BLaER1 treated with 17β-estradiol and CSF1 and Interleukin-3, amounts not matched to agents 10 nM and 100 nM (cell line): ENCODE measurements at regions not wholly inside any gene's neighbourhood (a gene's known extent, or its start where the extent isn't known, plus 50 kb on each side); places are given as distances from the start of the nearest gene placed in this dataset.

Experiments
- H3K27ac ChIP-seq, 11 experiments: shearing (Covaris generic); formaldehyde crosslinking; 2 replicates each; pipeline ENCODE4 v1.8.1; 2022
- H3K27me3 ChIP-seq, 11 experiments: shearing (Covaris generic); formaldehyde crosslinking; 2 replicates each; pipeline ENCODE4 v1.8.1; 2022
- H3K36me3 ChIP-seq, 11 experiments: shearing (Covaris generic); formaldehyde crosslinking; 2 replicates each; pipeline ENCODE4 v1.8.1; 2022
- H3K4me1 ChIP-seq, 10 experiments: shearing (Covaris generic); formaldehyde crosslinking; 2 replicates each; pipeline ENCODE4 v1.8.1; 2022
- H3K4me2 ChIP-seq, 11 experiments: shearing (Covaris generic); formaldehyde crosslinking; 2 replicates each; pipeline ENCODE4 v1.8.1; 2022
- H3K4me3 ChIP-seq, 10 experiments: shearing (Covaris generic); formaldehyde crosslinking; 2 replicates each; pipeline ENCODE4 v1.8.1; 2022
- H3K9ac ChIP-seq, 11 experiments: shearing (Covaris generic); formaldehyde crosslinking; 2 replicates each; pipeline ENCODE4 v1.8.1; 2022
- H3K9me3 ChIP-seq, 11 experiments: shearing (Covaris generic); formaldehyde crosslinking; replicated peaks in 1 of 11; 2 replicates each; pipeline ENCODE4 v1.8.1; 2022
- H4K20me1 ChIP-seq, 11 experiments: shearing (Covaris generic); formaldehyde crosslinking; 2 replicates each; pipeline ENCODE4 v1.8.1; 2022
- Cebpa-rat ChIP-seq, 11 experiments: shearing (Covaris generic); IDR thresholded peaks; 2 replicates each; pipeline ENCODE4 v1.8.1; 2022

DNA sequence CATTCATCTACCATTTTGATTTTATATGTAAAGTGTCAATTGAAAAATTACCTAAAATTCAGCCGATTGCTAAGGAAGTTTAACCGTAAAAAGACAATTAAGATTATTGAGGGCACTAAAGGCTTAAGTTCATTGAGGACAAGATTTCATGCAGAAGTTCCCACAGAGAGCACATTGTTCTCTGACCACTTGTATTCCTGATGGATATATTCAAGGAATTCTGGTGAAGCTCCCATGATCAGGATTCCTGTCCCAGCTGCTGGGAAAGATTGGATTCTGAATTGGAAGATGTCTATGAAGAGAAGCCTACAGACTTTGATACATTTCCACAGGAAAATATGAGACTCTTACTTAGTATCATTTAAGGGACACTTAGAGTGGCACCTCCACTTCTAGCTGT lies 209.2 kb upstream of the KCTD3 start:
- no peak overlapping the region for H3K27ac ChIP-seq
- peaks cover 0 to 7% (median 0%) of the 10 kb centered on the region in 11 experiments; a peak in 1 of 22 replicates for H3K9me3 ChIP-seq
- H3K27me3 ChIP-seq: no peaks in the 10 kb centered on the region
- H3K4me3 ChIP-seq: no peak overlapping the region
- TF ChIP-seq Cebpa-rat (IDR thresholded peaks at IDR 0.05): no peak
- H3K4me2 ChIP-seq: no peak overlapping the region
- H4K20me1 ChIP-seq: no peaks in the 10 kb centered on the region
- no peaks in the 10 kb centered on the region for H3K4me1 ChIP-seq
- no peaks in the 10 kb centered on the region for H3K36me3 ChIP-seq
- H3K9ac ChIP-seq: no peak overlapping the region

GRCh38 chr1:215358356-215358755 lies 208.7 kb upstream of the KCTD3 start:
- Histone ChIP-seq H3K27me3 (no peaks in the 10 kb centered on the region), H3K4me2 (no peak overlapping the region), H3K4me1 (no peaks in the 10 kb centered on the region), H3K27ac (no peak overlapping the region), H3K36me3 (no peaks in the 10 kb centered on the region), H3K9me3 (peaks cover 0 to 7% (median 0%) of the 10 kb centered on the region in 11 experiments; a peak in 1 of 22 replicates), H4K20me1 (no peaks in the 10 kb centered on the region), H3K4me3 (no peak overlapping the region), H3K9ac (no peak overlapping the region)
- TF ChIP-seq Cebpa-rat (IDR thresholded peaks at IDR 0.05): no peak

GRCh38 chr1:215360031-215360430 lies 207.1 kb upstream of the KCTD3 start:
- Histone ChIP-seq H3K4me1 (no peaks in the 10 kb centered on the region), H4K20me1 (no peaks in the 10 kb centered on the region), H3K4me3 (no peak overlapping the region), H3K27me3 (no peaks in the 10 kb centered on the region), H3K27ac (no peak overlapping the region), H3K9me3 (peaks cover 0 to 7% (median 0%) of the 10 kb centered on the region in 11 experiments; a peak in 1 of 22 replicates), H3K4me2 (no peak overlapping the region), H3K36me3 (no peaks in the 10 kb centered on the region), H3K9ac (no peak overlapping the region)
- TF ChIP-seq Cebpa-rat (IDR thresholded peaks at IDR 0.05): no peak

GRCh38 chr1:215360758-215361157 lies 206.3 kb upstream of the KCTD3 start:
- no peak overlapping the region for H3K4me2 ChIP-seq
- no peak for TF ChIP-seq Cebpa-rat (IDR thresholded peaks at IDR 0.05)

GRCh38 chr1:215375381-215375780 lies 191.7 kb upstream of the KCTD3 start:
- Histone ChIP-seq H3K9me3 (no peaks in the 10 kb centered on the region), H3K4me3 (no peak overlapping the region), H3K4me1 (peaks cover 8 to 15% (median 11%) of the 10 kb centered on the region in 10 experiments; a peak in 18 of 20 replicates), H3K4me2 (no peak overlapping the region), H3K27me3 (no peaks in the 10 kb centered on the region), H4K20me1 (no peaks in the 10 kb centered on the region), H3K27ac (no peak overlapping the region), H3K36me3 (no peaks in the 10 kb centered on the region), H3K9ac (no peak overlapping the region)
- TF ChIP-seq Cebpa-rat (IDR thresholded peaks at IDR 0.05): no peak

More at GRCh38 chr1:215360758-215361157, 206.3 kb upstream of the KCTD3 start:
- Histone ChIP-seq H3K27ac (no peak overlapping the region), H3K9ac (no peak overlapping the region), H3K36me3 (no peaks in the 10 kb centered on the region), H4K20me1 (no peaks in the 10 kb centered on the region), H3K4me1 (no peaks in the 10 kb centered on the region), H3K4me3 (no peak overlapping the region), H3K9me3 (peaks cover 0 to 7% (median 0%) of the 10 kb centered on the region in 11 experiments; a peak in 1 of 22 replicates), H3K27me3 (no peaks in the 10 kb centered on the region)

- H3K9me3 ChIP-seq: no peaks in the 10 kb centered on the region
- H3K27me3 ChIP-seq: no peaks in the 10 kb centered on the region
- peak overlapping the region; percentile 4 to 37 (median 29); a peak in 18 of 22 replicates for H3K4me2 ChIP-seq
- H3K9ac ChIP-seq: no peak overlapping the region
- peaks cover 8 to 15% (median 11%) of the 10 kb centered on the region in 10 experiments; a peak in 18 of 20 replicates for H3K4me1 ChIP-seq
- H3K4me3 ChIP-seq: no peak overlapping the region
- no peak for TF ChIP-seq Cebpa-rat (IDR thresholded peaks at IDR 0.05)
- no peaks in the 10 kb centered on the region for H4K20me1 ChIP-seq
- no peak overlapping the region for H3K27ac ChIP-seq
- no peaks in the 10 kb centered on the region for H3K36me3 ChIP-seq
Observed at GRCh38 chr1:215376544-215377264, 190.4 kb upstream of the KCTD3 start.

DNA sequence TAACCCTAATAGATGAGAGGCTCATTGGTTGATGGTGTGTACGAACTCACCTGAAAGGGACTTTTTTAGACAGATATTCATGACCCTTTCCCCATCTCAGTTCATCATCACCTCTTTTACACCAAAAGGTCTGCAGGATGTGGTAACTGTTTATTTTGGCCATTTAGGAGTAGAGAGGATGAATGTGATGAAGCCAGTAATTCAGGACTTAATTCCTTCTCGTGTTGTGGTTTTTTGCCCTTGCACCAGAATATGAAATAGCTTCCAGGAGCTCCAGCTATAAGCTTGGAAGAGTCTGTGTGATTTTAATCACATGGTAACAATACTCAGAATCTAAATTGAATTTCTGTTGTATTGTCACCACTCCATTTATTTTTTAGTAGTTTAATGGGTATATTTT lies 189.4 kb upstream of the KCTD3 start:
- 0 out of 22 replicates have a peak, but pooled peaks cover 0 to 2% (median 0%) of the 10 kb centered on the region in 11 experiments for H3K9me3 ChIP-seq
- no peaks in the 10 kb centered on the region for H3K36me3 ChIP-seq
- H3K27ac ChIP-seq: no peak overlapping the region
- peaks cover 8 to 15% (median 11%) of the 10 kb centered on the region in 10 experiments; a peak in 18 of 20 replicates for H3K4me1 ChIP-seq
- H4K20me1 ChIP-seq: no peaks in the 10 kb centered on the region
- H3K4me2 ChIP-seq: no peak overlapping the region
- no peak for TF ChIP-seq Cebpa-rat (IDR thresholded peaks at IDR 0.05)
- no peak overlapping the region for H3K9ac ChIP-seq
- no peaks in the 10 kb centered on the region for H3K27me3 ChIP-seq
- H3K4me3 ChIP-seq: no peak overlapping the region

DNA sequence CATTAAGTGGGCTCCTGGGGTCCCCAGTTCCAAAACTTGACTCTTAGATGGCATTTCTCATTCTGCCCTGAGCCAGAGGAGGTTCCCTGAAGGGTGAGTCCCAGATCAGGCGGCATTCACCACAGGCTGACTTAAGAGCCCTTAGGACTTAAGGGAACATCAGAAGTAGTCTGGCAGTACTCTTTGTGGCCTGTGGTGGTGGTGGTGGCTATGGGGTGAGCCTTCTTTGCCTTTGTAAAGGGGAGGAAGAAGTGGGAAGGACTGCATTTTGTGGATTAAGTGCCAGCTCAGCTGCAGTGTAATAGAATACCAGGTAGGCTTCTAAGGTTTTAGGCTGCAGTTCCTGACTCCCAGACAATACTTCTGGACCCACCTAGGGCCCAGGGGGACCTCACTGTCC lies 186.5 kb upstream of the KCTD3 start:
- TF ChIP-seq Cebpa-rat (IDR thresholded peaks at IDR 0.05): no peak
- Histone ChIP-seq H3K27ac (no peak overlapping the region), H3K36me3 (no peaks in the 10 kb centered on the region), H3K4me3 (no peak overlapping the region), H3K4me2 (no peak overlapping the region), H3K4me1 (peaks cover 8 to 15% (median 11%) of the 10 kb centered on the region in 10 experiments; a peak in 18 of 20 replicates), H3K27me3 (no peaks in the 10 kb centered on the region), H3K9me3 (peaks cover 0 to 5% (median 0%) of the 10 kb centered on the region in 11 experiments; a peak in 1 of 22 replicates), H3K9ac (no peak overlapping the region), H4K20me1 (no peaks in the 10 kb centered on the region)

DNA sequence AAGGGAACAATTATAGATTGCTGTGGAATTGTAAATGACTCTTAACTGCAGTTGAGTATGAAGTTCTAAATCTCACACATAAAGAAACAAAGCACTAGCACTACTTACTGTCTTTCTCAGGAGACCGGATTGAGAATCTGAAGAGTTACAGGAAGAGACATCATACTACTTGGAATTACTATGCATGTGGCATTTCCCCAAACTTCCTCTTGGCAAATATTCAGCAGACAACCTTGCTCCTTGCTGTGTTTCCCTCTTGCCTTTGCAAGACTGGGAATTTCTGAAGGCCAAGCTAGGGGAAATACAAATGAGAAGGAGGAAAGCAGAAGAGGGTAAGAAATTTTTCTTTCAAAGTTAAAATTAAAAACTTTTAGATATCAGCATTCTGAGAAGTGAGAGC lies 173.6 kb upstream of the KCTD3 start:
- Histone ChIP-seq H3K4me1 (peaks cover 0 to 7% (median 0%) of the 10 kb centered on the region in 10 experiments; a peak in 1 of 20 replicates), H3K4me3 (no peak overlapping the region), H3K27me3 (no peaks in the 10 kb centered on the region), H3K4me2 (peak overlapping the region in 1 of 11 experiments; percentile 19; a peak in 1 of 22 replicates), H3K36me3 (no peaks in the 10 kb centered on the region), H3K9me3 (peaks cover 7 to 17% (median 12%) of the 10 kb centered on the region in 11 experiments; a peak in 19 of 22 replicates), H3K27ac (no peak overlapping the region), H3K9ac (no peak overlapping the region), H4K20me1 (no peaks in the 10 kb centered on the region)
- no peak for TF ChIP-seq Cebpa-rat (IDR thresholded peaks at IDR 0.05)
